HG02852 (cell line): ENCODE measurements at regions not wholly inside any gene's neighbourhood (a gene's known extent, or its start where the extent isn't known, plus 50 kb on each side); places are given as distances from the start of the nearest gene placed in this dataset.
"Not testable (repeated sequence)": the region's sequence is repeated elsewhere in the genome, so short reads cannot be mapped to it uniquely, and the experiment has no call there.

Experiments used
- ATAC-seq: cut with Tn5 transposase; IDR thresholded peaks from one replicate; pipeline ENCODE4 v1.9.1; 2021; ENCODE audit warnings: mild to moderate bottlenecking, moderate library complexity; ENCODE audit not compliant: unreplicated experiment

- no peak for ATAC-seq
These were observed 1073.9 kb downstream of the GRM8 start for GRCh38 chr7:126178865-126179264.

DNA sequence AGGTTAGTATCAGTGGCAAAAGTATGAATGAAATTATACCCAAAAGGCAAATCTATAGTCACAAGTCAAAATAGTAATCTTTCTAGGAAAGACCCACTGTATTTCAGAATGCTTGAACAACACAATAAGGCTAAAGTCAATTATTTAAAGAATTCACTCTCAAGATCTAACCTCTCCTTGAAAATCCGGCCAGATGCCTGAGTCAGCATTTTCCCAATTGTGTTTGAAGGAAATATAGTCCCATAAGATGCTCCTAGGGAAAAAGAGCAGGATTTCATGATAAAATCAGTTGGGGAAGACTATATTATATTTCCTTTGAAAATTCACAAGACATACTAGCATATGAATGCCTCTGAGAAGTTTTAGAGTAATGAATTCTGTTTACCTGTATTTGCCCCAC, 1075.0 kb downstream of the GRM8 start:
- no peak for ATAC-seq

DNA sequence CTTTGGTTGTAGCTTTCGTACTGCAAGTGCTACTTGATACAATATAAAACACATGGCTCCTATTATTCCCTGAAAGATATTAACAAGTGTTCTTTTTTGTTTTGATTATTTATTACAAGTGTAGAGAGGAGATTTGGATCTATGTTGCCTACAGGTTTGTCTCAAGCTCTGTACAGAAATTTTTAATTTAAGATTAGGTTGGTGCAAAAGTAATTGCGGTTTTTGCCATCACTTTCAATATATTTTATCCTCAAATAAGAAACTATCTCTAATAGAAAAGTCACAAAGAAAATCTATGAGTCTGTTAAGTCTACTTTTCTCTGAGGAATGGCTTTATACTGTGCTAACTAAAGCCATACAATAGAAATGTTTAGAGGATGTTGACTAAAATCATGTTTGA, 1086.1 kb downstream of the GRM8 start:
- no peak for ATAC-seq

DNA sequence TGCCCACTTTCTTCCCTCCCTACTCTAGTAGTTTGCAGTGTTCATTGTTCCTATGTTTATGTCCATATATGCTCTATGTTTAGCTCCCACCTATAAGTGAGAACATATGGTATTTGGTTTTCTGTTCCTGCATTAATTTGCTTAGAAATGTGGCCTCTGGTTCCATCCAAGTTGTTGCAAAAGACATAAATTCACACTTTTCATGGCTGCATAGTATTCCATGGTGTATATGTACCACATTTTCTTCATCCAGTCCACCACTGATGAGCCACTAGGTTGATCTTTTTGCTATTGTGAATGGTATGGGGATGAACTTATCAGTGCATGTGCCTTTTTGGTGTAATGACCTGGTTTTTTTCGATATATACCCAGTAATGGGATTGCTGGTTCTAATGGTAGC, 1089.1 kb downstream of the GRM8 start:
- no peak for ATAC-seq

- ATAC-seq = no peak
These were observed 1095.3 kb downstream of the GRM8 start for GRCh38 chr7:126157391-126157790.

- ATAC-seq = no peak
These were observed 1102.3 kb downstream of the GRM8 start for GRCh38 chr7:126150278-126150958.

GRCh38 chr7:126140858-126141466, 1111.8 kb downstream of the GRM8 start:
- no peak for ATAC-seq

GRCh38 chr7:126119981-126120380, 1132.8 kb downstream of the GRM8 start:
- ATAC-seq = no peak

GRCh38 chr7:126103582-126103981, 1149.2 kb downstream of the GRM8 start:
- ATAC-seq = no peak

- no peak for ATAC-seq
These were observed 1153.4 kb upstream of the POT1 start for GRCh38 chr7:126083014-126083413.

DNA sequence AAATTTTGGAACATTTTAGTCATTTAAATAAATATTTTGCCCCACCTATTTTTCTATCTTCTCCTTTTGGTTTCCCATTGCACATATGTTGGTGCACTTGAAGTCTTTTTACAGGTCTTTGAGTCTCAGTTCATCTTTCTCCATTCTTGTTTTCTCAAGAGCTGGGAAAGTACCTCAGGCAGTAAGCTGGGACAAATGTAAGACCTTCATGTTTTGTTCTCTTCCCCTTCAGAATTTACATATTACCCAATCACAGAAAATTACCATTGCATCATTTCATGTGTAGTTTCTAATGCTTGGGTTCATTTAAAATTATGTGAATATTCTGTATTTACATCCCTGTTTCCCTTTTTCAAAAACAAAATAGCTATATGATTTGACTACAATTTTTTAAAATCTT, 1150.0 kb upstream of the POT1 start:
- ATAC-seq = peak; percentile 91

GRCh38 chr7:126079151-126079550, 1149.5 kb upstream of the POT1 start:
- ATAC-seq = peak; percentile 26

DNA sequence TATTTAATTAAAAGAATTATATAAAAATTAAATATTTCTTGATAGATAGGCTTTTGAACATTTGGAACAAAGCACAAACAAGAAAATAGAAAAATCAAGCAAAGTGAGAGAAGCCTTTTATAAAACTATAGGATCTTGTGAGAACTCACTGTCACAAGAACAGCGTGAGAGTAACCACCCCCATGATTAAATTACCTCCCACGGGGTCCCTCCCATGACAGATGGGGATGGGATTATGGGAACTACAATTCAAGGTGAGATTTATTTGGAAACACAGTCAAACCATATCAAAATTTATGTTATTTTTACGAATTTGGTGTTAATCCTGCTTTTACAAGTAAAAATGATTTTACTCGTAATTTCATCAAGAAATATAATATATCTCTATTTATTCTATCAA, 1136.1 kb upstream of the POT1 start:
- no peak for ATAC-seq

DNA sequence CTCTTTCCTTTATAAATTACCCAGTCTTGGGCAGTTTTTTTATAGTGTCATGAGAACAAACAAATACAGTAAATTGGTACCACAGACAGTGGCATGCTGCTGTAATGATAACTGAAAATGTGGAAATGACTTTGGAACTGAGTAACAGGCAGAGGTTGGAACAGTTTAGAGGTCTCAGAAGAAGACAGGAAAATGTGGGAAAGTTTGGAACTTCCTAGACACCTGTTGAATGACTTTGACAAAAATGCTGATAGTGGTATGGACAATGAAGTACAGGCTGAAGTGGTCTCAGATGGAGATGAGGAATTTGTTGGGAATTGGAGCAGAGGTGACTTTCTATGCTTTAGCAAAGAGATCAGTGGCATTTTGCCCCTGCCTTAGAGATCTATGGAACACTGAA, 1128.4 kb upstream of the POT1 start:
- no peak for ATAC-seq

DNA sequence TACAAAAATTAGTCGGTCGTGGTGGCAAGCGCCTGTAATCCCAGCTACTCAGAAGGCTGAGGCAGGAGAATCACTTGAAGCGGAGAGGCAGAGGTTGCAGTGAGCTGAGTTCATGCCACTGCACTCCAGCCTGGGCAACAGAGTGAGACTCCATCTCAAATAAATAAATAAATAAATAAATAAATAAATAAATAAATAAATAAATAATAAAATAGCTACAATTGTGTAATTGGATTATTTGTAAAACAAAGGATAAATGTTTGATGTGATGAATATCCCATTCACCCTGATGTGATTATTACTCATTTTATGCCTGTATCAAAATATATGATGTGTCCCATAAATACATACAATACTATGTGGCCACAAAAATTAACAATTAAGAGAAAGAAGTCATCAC, 1127.0 kb upstream of the POT1 start:
- ATAC-seq = not testable (repeated sequence)

DNA sequence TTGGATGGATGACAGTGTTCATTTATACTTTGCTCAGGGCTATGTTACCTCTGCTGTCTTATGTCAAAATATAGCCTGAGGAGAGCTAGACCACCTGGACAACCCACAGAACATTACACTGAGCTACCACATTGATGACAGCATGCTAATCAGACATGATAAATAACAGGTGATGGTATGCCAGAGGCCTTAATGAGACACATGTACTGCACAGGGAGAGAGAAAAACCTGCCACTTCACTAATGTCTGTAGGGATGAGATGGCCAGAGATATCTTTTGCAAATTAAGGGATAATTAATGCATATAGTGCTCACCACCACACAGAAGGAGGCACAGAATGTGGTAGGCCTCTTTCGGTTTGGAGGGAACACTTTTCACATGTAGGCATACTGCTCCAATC, 1122.6 kb upstream of the POT1 start:
- no peak for ATAC-seq

GRCh38 chr7:126044662-126045061, 1115.0 kb upstream of the POT1 start:
- no peak for ATAC-seq

DNA sequence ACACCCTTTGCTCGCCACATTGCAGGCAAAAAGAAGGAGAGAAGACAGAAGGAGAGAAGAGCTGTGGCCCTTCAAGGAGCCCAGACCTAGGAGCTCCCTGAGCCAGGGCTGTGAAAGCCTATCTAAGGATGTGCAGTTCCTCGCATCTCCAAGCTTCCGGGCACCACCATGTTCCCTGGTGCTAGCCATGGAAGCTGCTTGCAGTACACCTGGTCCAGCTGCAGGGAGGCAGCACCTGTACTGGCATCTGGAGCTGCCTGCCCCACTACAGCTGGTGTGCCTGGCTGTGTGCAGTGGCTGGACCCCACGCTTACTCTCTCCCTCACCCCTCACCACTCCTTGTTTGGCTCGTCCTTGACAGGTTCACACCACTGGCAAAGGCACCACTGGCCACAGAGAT, 1111.8 kb upstream of the POT1 start:
- no peak for ATAC-seq

DNA sequence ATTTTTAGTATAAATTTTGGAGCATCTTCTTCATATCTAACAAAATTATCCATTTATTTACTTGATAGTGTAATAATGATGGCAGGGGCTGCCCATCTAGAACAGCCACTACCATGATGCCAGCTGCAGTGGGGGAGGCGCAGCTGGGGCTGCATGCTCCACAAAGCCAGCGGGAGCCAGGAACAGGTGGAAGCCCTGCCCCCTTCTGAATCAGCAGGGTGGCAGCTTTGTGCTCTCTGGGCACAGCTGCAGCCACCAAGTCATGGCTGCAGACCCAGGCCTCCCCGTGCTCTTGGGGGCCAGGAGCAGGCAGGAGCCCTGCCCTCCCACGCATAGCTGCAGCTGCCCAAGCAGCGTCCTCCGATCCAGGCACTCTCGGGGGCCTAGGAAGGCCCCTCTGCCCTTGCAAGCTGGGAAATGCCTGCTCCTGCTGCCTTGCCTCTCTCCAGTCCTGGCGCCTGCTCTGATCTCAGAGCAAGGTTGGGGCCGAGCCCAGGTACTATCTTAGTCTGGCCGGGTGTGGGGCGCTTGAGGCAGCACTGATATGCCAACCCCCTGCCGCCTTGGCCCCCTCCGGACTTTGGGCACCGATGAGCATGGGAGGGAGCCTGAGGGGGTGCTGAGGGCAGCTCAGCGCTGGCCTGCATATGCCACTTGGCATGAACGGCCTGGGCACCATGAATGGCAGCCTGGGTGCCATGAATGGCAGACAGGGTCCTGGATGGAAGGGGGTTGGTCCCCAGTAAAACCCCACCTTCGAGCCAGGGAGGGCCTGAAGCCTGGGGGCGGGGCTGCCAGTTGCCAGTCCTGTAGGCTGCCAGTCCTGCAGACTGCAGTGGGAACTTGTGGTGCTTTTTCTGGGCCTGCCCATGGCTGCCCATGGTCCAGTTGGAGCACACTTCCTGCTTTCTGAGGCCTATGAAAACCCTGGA, 1110.8 kb upstream of the POT1 start:
- ATAC-seq = no peak

DNA sequence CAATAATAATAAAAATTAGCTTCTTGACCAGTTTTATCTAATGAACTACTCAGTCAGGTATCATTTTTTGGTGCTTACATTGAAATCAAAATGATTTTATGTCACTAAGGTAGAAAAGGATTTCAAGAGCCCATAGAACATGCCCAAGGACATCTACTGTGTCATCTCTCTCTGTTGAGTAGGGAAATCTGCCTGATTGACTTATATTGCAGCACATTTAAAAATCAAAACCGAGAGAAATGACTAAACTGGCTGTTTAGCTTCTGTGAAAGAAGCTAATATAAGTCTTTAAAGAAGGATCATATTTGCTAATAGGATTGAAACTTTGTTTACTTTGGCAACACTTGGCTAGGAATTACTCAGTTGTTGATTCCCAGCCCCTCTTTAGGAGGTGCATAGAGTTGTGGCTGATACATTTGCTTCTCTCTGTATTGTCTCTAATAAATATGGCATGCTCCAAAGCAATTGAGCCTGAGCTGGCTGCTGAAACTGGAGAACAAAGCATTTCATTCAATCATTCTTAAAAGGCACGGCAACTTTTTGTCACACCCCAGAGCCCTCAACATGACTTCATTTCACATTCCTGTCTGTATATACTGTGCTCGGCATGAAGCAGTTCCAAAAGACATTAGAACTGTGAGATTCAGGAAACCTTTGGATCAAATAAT, 1096.9 kb upstream of the POT1 start:
- no peak for ATAC-seq

DNA sequence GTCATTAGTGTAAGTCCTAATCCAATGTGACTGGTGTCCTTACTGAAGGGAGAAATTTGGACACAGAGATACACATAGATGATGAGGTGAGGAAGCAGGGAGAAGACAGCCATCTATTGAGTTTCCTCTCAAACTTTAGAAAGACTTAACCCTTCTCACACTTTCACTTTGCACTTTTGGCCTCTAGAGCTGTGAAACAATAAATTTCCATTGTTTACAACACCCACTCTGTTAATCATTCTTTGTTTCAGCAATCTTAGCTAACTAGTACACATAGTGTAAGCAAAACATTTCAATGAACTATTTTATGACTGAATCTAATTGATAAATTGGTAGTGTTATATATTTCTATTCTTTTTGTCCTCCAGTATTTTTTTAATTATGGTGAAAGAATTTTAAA, 1092.8 kb upstream of the POT1 start:
- ATAC-seq = no peak
